Vagina (tissue), 2 donors: ENCODE measurements at regions not wholly inside any gene's neighbourhood (a gene's known extent, or its start where the extent isn't known, plus 50 kb on each side); places are given as distances from the start of the nearest gene placed in this dataset.

Experiments
- DNase-seq, 2 donors: peaks; one replicate each; pipeline ENCODE4 v3.0.0-alpha.2; 2017; ENCODE audit errors: extremely low spot score in 2 of 2
- H3K27ac ChIP-seq: fragments of 200-600 bp; sonication (generic); one replicate; pipeline ENCODE4 v1.5.1; 2019
- H3K27me3 ChIP-seq: fragments of 200-600 bp; sonication (generic); one replicate; pipeline ENCODE4 v1.5.1; 2019
- H3K36me3 ChIP-seq, 2 donors: fragments of 200-600 bp; sonication (generic); one replicate each; pipeline ENCODE4 v1.5.1; 2017 to 2019
- H3K4me1 ChIP-seq: fragments of 200-600 bp; sonication (generic); one replicate; pipeline ENCODE4 v1.5.1; 2019
- H3K4me3 ChIP-seq, 2 donors: fragments of 200-600 bp; sonication (generic); 1 replicate in 1 of 2; 2 replicates in 1 of 2; pipeline ENCODE4 v1.5.1; 2016 to 2019
- H3K9me3 ChIP-seq: fragments of 200-600 bp; sonication (generic); one replicate; pipeline ENCODE4 v1.5.1; 2019
- CTCF ChIP-seq, 3 experiments: fragments of 450-650 bp in 2 of 3; fragments of 200-600 bp in 1 of 3; sonication (generic) in 1 of 3; IDR thresholded peaks; one replicate each; pipeline ENCODE4 v1.5.1; 2017 to 2019; ENCODE audit warnings: antibody characterized with exemption in 3 of 3, mild to moderate bottlenecking in 2 of 3, moderate library complexity in 2 of 3
- POLR2A ChIP-seq, 2 donors: fragments of 450-650 bp; IDR thresholded peaks; one replicate each; pipeline ENCODE4 v1.6.1; 2017; ENCODE audit warnings: antibody characterized with exemption in 2 of 2, mild to moderate bottlenecking in 2 of 2, moderate library complexity in 2 of 2
- POLR2AphosphoS5 ChIP-seq, 2 donors: sonication (generic); formaldehyde crosslinking; IDR thresholded peaks; one replicate each; pipeline ENCODE4 v1.9.0; 2017; ENCODE audit warnings: antibody characterized with exemption in 2 of 2, mild to moderate bottlenecking in 2 of 2, low read depth in 1 of 2; ENCODE audit not compliant: insufficient read depth in 1 of 2
- intact Hi-C: fragments of 100-400 bp; cut with DNase I; formaldehyde crosslinking; loops from one replicate; pipeline ENCODE4 v1.15.1; 2023

GRCh38 chr2:217276433-217276832 is 416.6 kb upstream of the TNP1 start:
- Histone ChIP-seq H3K36me3 (no peaks in the 10 kb centered on the region), H3K9me3 (no peaks in the 10 kb centered on the region), H3K27ac (no peak overlapping the region), H3K27me3 (no peaks in the 10 kb centered on the region), H3K4me3 (no peak overlapping the region), H3K4me1 (peaks cover 12% of the 10 kb centered on the region)
- TF ChIP-seq POLR2A (IDR thresholded peaks at IDR 0.05) (no peak), POLR2AphosphoS5 (IDR thresholded peaks at IDR 0.05; ENCODE audit: insufficient read depth in 1 of 2, low read depth in 1 of 2) (no peak), CTCF (IDR thresholded peaks at IDR 0.05) (no peak)
- DNase-seq = no peak
- intact Hi-C loops = no loop called here

GRCh38 chr2:217275091-217275490 is 415.2 kb upstream of the TNP1 start:
- DNase-seq = no peak

GRCh38 chr2:217274578-217274977 is 414.7 kb upstream of the TNP1 start:
- no peaks in the 10 kb centered on the region for H3K36me3 ChIP-seq
- intact Hi-C loops = no loop called here
- no peaks in the 10 kb centered on the region for H3K9me3 ChIP-seq
- no peaks in the 10 kb centered on the region for H3K27me3 ChIP-seq
- H3K4me3 ChIP-seq = no peak overlapping the region
- TF ChIP-seq POLR2A (IDR thresholded peaks at IDR 0.05) (no peak), CTCF (IDR thresholded peaks at IDR 0.05) (no peak), POLR2AphosphoS5 (IDR thresholded peaks at IDR 0.05; ENCODE audit: insufficient read depth in 1 of 2, low read depth in 1 of 2) (no peak)
- no peak for DNase-seq
- H3K27ac ChIP-seq = no peak overlapping the region
- H3K4me1 ChIP-seq = peaks cover 19% of the 10 kb centered on the region

More at GRCh38 chr2:217275091-217275490, 415.2 kb upstream of the TNP1 start:
- Histone ChIP-seq H3K36me3 (no peaks in the 10 kb centered on the region), H3K27ac (no peak overlapping the region), H3K9me3 (no peaks in the 10 kb centered on the region), H3K4me1 (peaks cover 18% of the 10 kb centered on the region), H3K27me3 (no peaks in the 10 kb centered on the region), H3K4me3 (no peak overlapping the region)
- intact Hi-C loops = no loop called here
- TF ChIP-seq CTCF (IDR thresholded peaks at IDR 0.05) (no peak), POLR2A (IDR thresholded peaks at IDR 0.05) (no peak), POLR2AphosphoS5 (IDR thresholded peaks at IDR 0.05; ENCODE audit: insufficient read depth in 1 of 2, low read depth in 1 of 2) (no peak)

GRCh38 chr2:217273851-217274250 is 414.0 kb upstream of the TNP1 start:
- H3K27ac ChIP-seq = no peak overlapping the region
- DNase-seq = no peak
- intact Hi-C loops = no loop called here
- no peak for TF ChIP-seq POLR2A (IDR thresholded peaks at IDR 0.05)
- TF ChIP-seq POLR2AphosphoS5 (IDR thresholded peaks at IDR 0.05; ENCODE audit: insufficient read depth in 1 of 2, low read depth in 1 of 2) = no peak
- no peak for TF ChIP-seq CTCF (IDR thresholded peaks at IDR 0.05)
- peaks cover 12% of the 10 kb centered on the region for H3K4me1 ChIP-seq
- no peaks in the 10 kb centered on the region for H3K36me3 ChIP-seq
- no peaks in the 10 kb centered on the region for H3K9me3 ChIP-seq
- no peak overlapping the region for H3K4me3 ChIP-seq
- H3K27me3 ChIP-seq = no peaks in the 10 kb centered on the region

- peaks cover 12% of the 10 kb centered on the region for H3K4me1 ChIP-seq
- DNase-seq = no peak
- TF ChIP-seq POLR2AphosphoS5 (IDR thresholded peaks at IDR 0.05; ENCODE audit: insufficient read depth in 1 of 2, low read depth in 1 of 2) (no peak), CTCF (IDR thresholded peaks at IDR 0.05) (no peak), POLR2A (IDR thresholded peaks at IDR 0.05) (no peak)
- no peaks in the 10 kb centered on the region for H3K36me3 ChIP-seq
- H3K9me3 ChIP-seq = no peaks in the 10 kb centered on the region
- no peak overlapping the region for H3K27ac ChIP-seq
- H3K27me3 ChIP-seq = no peaks in the 10 kb centered on the region
- intact Hi-C loops = no loop called here
- H3K4me3 ChIP-seq = no peak overlapping the region
These were observed 413.3 kb upstream of the TNP1 start for GRCh38 chr2:217273162-217273561.
